ENCODE measurements at regions not wholly inside any gene's neighbourhood (a gene's known extent, or its start where the extent isn't known, plus 50 kb on each side); places are given as distances from the start of the nearest gene placed in this dataset.
"Not testable (repeated sequence)": the region's sequence is repeated elsewhere in the genome, so short reads cannot be mapped to it uniquely, and the experiment has no call there.

DNA sequence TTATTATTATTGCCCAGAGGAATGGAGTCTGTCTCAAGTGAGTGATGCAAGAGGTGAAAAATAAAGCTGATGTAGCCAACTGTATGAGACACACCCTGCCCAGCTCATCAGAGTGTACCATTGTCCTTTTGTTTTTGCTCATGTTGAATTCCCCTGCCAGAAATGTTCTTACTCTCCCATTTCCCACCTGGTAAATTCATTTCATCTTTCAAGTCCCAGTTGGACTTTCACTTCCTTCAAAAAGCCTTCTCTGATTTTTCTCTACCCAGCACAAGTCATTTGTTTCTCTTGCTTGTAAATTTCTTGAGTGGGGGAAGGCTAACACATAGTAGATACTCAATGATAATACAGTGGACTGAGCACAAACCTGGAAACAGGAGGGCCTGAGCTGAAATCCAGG is 394.5 kb upstream of the ZNF462 start:
- DNase-seq (ENCODE audit: low read depth in 4 of 4, low spot score in 3 of 4) = no peak

GRCh38 chr9:106478312-106478711 is 384.7 kb upstream of the ZNF462 start:
- DNase-seq (ENCODE audit: low read depth in 4 of 4, low spot score in 3 of 4) = no peak

- DNase-seq (ENCODE audit: low read depth in 4 of 4, low spot score in 3 of 4) = no peak
These were observed 384.2 kb upstream of the ZNF462 start for GRCh38 chr9:106478727-106479126.

GRCh38 chr9:106479679-106480078 is 383.3 kb upstream of the ZNF462 start:
- DNase-seq (ENCODE audit: low read depth in 4 of 4, low spot score in 3 of 4) = no peak

GRCh38 chr9:106481013-106481609 is 381.9 kb upstream of the ZNF462 start:
- no peak for DNase-seq (ENCODE audit: low read depth in 4 of 4, low spot score in 3 of 4)

GRCh38 chr9:106482733-106483132 is 380.2 kb upstream of the ZNF462 start:
- no peak for DNase-seq (ENCODE audit: low read depth in 4 of 4, low spot score in 3 of 4)

GRCh38 chr9:106486685-106487084 is 376.3 kb upstream of the ZNF462 start:
- no peak for DNase-seq (ENCODE audit: low read depth in 4 of 4, low spot score in 3 of 4)

- no peak for DNase-seq (ENCODE audit: low read depth in 4 of 4, low spot score in 3 of 4)
These were observed 375.7 kb upstream of the ZNF462 start for GRCh38 chr9:106487266-106487665.

DNA sequence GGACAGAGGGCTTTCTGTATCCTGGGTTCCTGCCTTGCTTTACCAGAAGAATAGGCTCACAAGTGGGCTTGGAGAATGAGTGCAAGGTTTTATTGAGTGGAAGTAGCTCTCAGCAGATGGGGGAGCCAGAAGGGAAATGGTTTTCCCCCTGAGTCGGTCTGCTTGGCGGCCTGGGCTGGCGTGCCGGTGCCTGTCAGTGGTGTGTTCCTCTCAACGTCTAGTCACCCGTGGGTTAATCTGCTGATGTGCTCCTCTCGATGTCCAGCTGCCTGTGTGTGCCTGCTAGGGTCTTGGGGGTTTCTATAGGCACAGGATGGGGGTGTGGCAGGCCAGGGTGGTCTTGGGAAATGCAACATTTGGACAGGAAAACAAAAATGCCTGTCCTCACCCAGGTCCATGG is 370.8 kb upstream of the ZNF462 start:
- DNase-seq (ENCODE audit: low read depth in 4 of 4, low spot score in 3 of 4) = not testable (repeated sequence)

DNA sequence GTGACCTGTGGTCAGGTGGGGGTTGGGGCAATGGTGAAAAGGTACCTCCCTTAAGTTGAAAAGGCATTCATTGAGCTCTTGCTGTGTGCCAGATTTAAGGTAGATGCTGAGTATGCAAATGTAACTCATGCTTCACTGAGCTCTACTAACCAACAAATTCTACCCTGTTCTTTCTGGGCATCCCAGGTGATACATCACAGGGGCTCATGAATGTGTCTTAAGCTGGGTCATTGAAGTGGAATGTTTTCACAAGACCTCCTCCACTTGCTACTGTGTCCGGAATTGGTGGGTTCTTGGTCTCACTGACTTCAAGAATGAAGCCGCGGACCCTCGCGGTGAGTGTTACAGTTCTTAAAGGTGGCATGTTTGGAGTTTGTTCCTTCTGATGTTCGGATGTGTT is 362.8 kb upstream of the ZNF462 start:
- DNase-seq (ENCODE audit: low read depth in 4 of 4, low spot score in 3 of 4) = peak in 1 of 4 donors; percentile 11

DNA sequence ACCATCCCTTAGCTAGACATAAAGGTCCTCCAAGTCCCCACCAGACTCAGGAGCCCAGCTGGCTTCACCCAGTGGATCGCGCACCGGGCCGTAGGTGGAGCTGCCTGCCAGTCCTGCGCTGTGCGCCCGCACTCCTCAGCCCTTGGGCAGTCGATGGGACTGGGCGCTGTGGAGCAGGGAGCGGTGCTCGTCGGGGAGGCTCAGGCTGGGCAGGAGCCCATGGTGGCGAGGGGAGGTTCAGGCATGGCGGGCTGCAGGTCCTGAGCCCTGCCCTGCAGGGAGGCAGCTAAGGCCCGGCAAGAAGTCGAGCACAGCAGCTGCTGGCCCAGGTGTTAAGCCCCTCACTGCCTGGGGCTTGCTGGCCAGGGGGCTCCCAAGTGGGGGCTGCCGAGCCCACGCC is 361.8 kb upstream of the ZNF462 start:
- DNase-seq (ENCODE audit: low read depth in 4 of 4, low spot score in 3 of 4) = not testable (repeated sequence)

DNA sequence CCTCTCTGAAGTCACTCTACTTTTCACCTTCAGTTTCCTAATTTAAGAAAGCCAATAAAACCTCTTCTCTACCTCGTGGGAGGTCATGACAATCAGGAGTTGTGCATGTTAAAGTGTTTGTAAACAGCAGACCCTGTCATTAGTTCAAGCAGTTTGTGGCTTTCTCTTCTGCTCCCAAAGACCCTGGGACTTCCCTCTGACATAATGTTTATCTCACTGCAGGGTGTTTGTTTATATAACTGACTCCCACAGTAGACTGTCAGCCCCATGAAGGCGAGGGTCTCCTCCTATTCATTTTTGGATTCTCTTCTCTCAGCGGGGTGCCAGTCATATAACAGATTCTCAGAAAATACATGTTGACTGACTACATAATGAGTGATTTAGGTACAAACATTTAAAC is 360.0 kb upstream of the ZNF462 start:
- no peak for DNase-seq (ENCODE audit: low read depth in 4 of 4, low spot score in 3 of 4)

DNA sequence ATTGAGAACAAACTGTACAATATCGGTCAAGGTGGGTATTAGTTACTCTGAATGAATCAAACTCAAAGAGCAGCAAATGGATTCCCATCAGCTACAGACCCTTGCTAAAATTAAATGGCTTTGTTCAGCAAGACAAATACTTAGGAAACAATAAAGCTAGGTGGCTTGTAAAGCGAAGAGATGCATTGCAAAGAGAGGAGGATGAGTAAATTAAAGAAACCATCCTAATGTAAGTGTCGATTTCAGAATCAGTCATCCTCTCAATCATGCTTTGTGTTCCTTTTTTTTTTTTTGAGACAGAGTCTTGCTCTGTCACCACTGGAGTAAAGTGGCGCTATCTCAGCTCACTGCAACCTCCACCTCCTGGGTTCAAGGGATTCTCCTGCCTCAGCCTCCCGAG is 359.2 kb upstream of the ZNF462 start:
- DNase-seq (ENCODE audit: low read depth in 4 of 4, low spot score in 3 of 4) = no peak

GRCh38 chr9:106526716-106527204 is 336.2 kb upstream of the ZNF462 start:
- no peak for DNase-seq (ENCODE audit: low read depth in 4 of 4, low spot score in 3 of 4)

DNA sequence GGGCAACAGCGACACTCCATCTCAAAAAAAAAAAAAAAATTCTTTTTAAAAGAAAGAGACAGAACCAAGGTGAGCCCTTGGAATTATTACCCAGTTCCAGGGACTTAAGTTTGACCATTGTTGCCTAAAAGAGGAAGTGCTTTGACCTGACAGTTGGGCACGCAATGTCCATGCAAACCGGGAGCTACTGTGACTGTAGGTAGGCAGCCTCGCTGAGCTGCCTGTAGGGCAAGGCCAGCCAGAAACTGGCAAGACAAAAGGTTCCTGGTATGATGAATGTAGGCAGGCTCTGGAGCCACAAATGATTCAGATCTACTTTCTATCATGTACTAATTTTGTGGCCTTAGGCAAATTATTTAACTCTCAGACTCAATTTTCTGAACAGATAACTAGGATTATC is 334.8 kb upstream of the ZNF462 start:
- no peak for DNase-seq (ENCODE audit: low read depth in 4 of 4, low spot score in 3 of 4)

DNA sequence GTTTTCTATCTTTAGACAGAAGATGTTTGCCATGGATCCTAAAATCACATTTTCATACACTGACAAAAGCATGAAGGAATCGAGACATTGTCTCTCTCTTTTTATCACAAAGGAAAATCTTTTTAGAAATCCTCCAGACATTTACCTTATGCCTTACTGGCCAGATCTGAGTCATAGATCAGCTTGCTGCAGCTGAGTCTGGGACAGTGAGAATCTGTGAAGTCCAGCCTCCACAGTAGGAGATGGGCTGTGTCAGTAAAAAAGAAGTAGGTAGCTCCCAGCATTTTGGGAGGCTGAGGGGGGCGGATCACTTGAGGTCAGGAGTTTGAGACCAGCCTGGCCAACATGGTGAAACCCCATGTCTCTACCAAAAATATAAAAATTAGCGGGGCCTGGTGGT is 333.4 kb upstream of the ZNF462 start:
- DNase-seq (ENCODE audit: low read depth in 4 of 4, low spot score in 3 of 4) = no peak

- no peak for DNase-seq (ENCODE audit: low read depth in 4 of 4, low spot score in 3 of 4)
These were observed 331.5 kb upstream of the ZNF462 start for GRCh38 chr9:106531491-106531890.

GRCh38 chr9:106532306-106533015 is 330.5 kb upstream of the ZNF462 start:
- DNase-seq (ENCODE audit: low read depth in 4 of 4, low spot score in 3 of 4) = no peak

- no peak for DNase-seq (ENCODE audit: low read depth in 4 of 4, low spot score in 3 of 4)
These were observed 328.2 kb upstream of the ZNF462 start for GRCh38 chr9:106534800-106535199.

- no peak for DNase-seq (ENCODE audit: low read depth in 4 of 4, low spot score in 3 of 4)
These were observed 327.5 kb upstream of the ZNF462 start for GRCh38 chr9:106535439-106535838.

GRCh38 chr9:106557996-106558667 is 304.8 kb upstream of the ZNF462 start:
- no peak for DNase-seq (ENCODE audit: low read depth in 4 of 4, low spot score in 3 of 4)

- no peak for DNase-seq (ENCODE audit: low read depth in 4 of 4, low spot score in 3 of 4)
These were observed 302.4 kb upstream of the ZNF462 start for GRCh38 chr9:106560540-106560939.
